Hippocampal formation (tissue), 2 donors: ENCODE measurements at regions not wholly inside any gene's neighbourhood (a gene's known extent, or its start where the extent isn't known, plus 50 kb on each side); places are given as distances from the start of the nearest gene placed in this dataset.
"Not testable (repeated sequence)": the region's sequence is repeated elsewhere in the genome, so short reads cannot be mapped to it uniquely, and the experiment has no call there.

ENCODE experiments used
- DNase-seq, 2 donors: peaks; one replicate each; lab custom pipeline; 2025; lab: John Stamatoyannopoulos, UW

- DNase-seq, result no peak
These were observed 521.7 kb upstream of the AUTS2 start for GRCh38 chr7:69076566-69076965.

GRCh38 chr7:69078997-69079769 is 519.1 kb upstream of the AUTS2 start:
- DNase-seq, result peak; percentile 23 to 47

DNA sequence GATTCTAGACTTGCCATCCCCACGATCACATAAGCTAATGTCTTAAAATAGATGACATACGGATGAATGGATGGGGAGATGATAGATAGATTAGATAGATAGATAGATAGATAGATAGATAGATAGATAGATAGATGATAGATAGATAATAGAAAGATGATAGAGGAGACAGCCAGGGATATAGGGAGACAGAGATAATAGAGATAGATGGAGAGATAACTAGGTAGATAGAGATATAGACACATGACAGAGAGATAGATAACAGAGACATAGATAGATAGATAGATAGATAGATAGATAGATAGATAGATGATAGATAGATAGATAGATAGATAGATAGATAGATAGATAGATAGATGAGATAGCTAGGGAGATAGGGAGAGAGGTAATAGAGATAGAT is 511.0 kb upstream of the AUTS2 start:
- not testable (repeated sequence) for DNase-seq

DNA sequence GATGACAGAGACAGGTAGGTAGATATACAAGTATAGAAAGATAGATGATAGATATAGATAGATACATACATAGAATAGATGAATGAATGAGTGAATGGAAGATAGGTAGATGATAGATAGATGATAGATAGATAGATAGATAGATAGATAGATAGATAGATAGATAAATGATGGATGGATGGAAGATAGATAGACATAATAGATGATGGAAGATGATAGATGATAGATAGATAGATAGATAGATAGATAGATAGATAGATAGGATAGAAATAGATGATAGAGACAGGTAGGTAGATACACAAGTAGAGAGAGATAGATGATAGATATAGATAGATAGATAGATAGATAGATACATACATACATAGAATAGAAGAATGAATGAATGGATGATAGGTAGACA is 510.1 kb upstream of the AUTS2 start:
- DNase-seq, result no peak

GRCh38 chr7:69090936-69091335 is 507.3 kb upstream of the AUTS2 start:
- DNase-seq, result no peak

DNA sequence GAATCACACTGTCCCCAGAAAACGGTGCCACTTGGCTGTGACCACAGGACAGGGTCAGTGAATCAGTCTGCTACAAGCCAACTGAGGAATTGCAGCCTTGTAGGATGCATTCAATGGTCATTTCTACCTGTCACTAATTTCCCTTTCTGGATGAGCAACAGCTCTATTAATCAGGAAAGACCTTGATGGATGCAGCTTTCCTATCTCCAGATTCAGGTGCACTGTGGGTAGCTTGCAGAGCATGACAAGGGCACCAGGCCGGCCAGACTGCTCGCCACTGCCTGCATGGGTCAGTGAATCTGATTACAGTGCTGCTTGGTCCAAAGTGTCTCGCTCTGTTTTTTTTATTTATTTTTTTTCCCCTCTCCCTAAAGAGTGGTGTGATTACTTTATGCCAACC is 506.8 kb upstream of the AUTS2 start:
- DNase-seq, result no peak

GRCh38 chr7:69095127-69095526 is 503.1 kb upstream of the AUTS2 start:
- DNase-seq, result no peak

- DNase-seq, result no peak
These were observed 502.6 kb upstream of the AUTS2 start for GRCh38 chr7:69095649-69096048.

GRCh38 chr7:69104023-69104422 is 494.3 kb upstream of the AUTS2 start:
- no peak for DNase-seq

- DNase-seq, result no peak
These were observed 493.2 kb upstream of the AUTS2 start for GRCh38 chr7:69105092-69105491.

GRCh38 chr7:69105981-69106380 is 492.3 kb upstream of the AUTS2 start:
- DNase-seq, result no peak

DNA sequence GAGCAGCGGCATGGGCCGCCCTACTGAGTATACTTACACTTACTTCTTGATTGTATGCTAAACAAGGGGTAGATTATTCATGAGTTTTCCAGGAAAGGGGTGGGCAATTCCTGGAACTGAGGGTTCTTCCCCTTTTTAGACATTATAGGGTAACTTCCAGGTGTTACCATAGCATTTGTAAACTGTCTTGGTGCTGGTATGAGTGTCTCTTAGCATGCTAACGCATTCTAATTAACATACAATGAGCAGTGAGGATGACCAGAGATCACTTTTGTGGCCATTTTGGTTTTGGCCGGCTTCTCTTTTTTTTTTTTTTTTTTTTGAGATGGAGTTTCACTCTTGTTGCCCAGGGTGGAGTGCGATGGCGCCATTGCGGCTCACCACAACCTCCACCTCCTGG is 491.8 kb upstream of the AUTS2 start:
- DNase-seq, result not testable (repeated sequence)

DNA sequence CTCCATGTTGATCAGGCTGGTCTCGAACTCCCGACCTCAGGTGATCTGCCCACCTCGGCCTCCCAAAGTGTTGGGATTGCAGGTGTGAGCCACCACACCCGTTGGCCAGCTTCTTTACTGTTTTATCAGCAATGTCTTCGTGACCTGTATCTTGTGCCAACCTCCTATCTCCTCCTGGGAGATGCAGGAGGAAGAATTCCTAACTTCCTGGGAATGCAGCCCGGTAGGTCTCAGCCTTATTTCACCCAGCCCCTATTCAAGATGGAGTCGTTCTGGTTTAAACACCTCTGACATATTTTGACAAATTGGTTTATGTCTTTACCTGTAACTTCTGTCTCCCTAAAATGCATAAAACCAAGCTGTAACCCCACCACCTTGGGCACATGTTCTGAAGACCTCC is 491.3 kb upstream of the AUTS2 start:
- not testable (repeated sequence) for DNase-seq

GRCh38 chr7:69108097-69108496 is 490.2 kb upstream of the AUTS2 start:
- no peak for DNase-seq

DNA sequence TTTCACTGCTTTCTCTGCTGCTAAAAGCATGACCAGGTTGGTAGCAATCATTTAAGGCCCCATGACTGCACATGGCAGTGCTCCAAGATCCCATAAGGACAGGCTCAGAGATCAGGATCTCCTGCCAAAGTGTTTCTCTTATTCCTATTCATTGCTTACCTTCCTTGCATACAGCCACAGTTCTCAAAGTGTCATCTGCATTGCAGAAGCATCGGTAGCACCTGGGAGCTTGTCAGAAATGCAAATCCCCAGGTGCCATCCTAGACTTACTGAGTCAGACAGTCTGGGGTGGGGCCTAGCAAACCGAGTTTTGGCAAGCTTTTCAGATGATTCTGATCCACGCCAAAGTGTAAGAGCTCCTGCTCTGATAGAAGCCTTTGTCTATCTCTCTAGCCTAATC is 489.0 kb upstream of the AUTS2 start:
- no peak for DNase-seq

DNA sequence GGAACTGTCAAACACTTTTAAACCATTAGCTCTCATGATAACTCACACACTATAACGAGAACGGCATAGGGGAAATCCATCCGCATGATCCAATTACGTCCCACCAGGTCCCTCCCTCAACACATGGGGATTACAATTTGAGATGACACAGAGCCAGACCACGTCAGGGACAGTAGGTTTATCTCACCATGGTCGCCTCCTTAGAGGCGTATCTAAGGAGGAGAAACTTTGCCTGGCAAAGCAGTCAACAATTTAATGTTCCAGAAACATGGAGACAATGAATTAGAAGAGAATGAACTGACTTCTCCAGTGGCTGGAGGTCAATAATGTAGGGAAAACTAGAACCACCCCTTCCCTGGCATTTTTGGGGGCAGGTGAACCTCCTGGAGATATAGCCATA is 488.4 kb upstream of the AUTS2 start:
- DNase-seq, result no peak

- DNase-seq, result no peak
These were observed 487.7 kb upstream of the AUTS2 start for GRCh38 chr7:69110450-69111050.

- no peak for DNase-seq
These were observed 483.9 kb upstream of the AUTS2 start for GRCh38 chr7:69114374-69114773.

DNA sequence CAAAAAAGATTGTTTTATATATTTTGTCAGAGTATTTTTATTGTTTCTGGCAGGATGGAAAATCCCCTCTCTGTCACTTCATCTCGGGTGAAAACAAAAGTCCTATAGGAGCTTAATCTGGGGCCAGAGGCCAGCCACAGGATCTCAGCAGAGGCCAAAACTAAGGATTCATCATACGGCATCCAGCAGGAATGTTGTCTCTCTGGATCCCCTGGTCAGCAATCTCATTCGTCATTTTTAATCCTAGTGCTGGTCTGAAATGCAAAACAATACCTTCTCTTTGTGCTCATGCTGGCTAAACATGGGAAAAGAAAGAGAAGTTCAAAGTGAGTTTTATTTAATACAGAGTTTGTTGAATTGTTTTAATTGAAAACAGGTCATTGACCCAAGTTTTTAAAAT is 482.5 kb upstream of the AUTS2 start:
- no peak for DNase-seq

DNA sequence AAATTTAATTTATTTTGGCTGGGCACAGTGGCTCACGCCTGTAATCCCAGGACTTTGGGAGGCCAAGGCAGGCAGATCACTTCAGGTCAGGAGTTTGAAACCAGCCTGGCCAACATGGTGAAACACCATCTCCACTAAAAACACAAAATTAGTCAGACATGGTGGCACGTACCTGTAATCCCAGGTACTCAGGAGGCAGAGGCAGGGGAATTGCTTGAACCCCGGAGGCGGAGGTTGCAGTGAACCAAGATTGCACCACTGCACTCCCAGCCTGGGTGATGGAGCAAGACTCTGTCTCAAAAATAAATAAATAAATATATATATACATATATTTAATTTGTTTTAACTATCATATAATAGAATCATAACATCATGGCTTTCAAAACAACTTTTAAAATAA is 482.1 kb upstream of the AUTS2 start:
- DNase-seq, result not testable (repeated sequence)

GRCh38 chr7:69122953-69123352 is 475.3 kb upstream of the AUTS2 start:
- DNase-seq, result no peak

- DNase-seq, result no peak
These were observed 471.3 kb upstream of the AUTS2 start for GRCh38 chr7:69126896-69127479.

GRCh38 chr7:69129524-69129923 is 468.8 kb upstream of the AUTS2 start:
- DNase-seq, result no peak
